Lower leg skin (tissue), 3 donors: ENCODE measurements at regions not wholly inside any gene's neighbourhood (a gene's known extent, or its start where the extent isn't known, plus 50 kb on each side); places are given as distances from the start of the nearest gene placed in this dataset.

Source experiments
- CTCF ChIP-seq, 3 donors: fragments of 450-650 bp; IDR thresholded peaks; one replicate each; pipeline ENCODE4 v1.5.1; 2016; ENCODE audit warnings: antibody characterized with exemption in 3 of 3, mild to moderate bottlenecking in 3 of 3, moderate library complexity in 2 of 3
- POLR2A ChIP-seq, 2 donors: fragments of 450-650 bp; IDR thresholded peaks; one replicate each; pipeline ENCODE4 v1.6.1; 2016 to 2017; ENCODE audit warnings: antibody characterized with exemption in 2 of 2, mild to moderate bottlenecking in 1 of 2, moderate library complexity in 1 of 2

GRCh38 chr1:232301246-232301645 is 328.7 kb downstream of the SIPA1L2 start:
- no peak for TF ChIP-seq POLR2A (IDR thresholded peaks at IDR 0.05)
- no peak for TF ChIP-seq CTCF (IDR thresholded peaks at IDR 0.05)
